WI38 (cell line): ENCODE measurements at regions not wholly inside any gene's neighbourhood (a gene's known extent, or its start where the extent isn't known, plus 50 kb on each side); places are given as distances from the start of the nearest gene placed in this dataset.

Source experiments
- H3K4me3 ChIP-seq: 2 replicates; pipeline ENCODE4 v1.5.1; 2011; ENCODE audit warnings: low read depth, mild to moderate bottlenecking, control low read depth, low read length
- CTCF ChIP-seq: IDR thresholded peaks from 2 replicates; pipeline ENCODE4 v1.5.1; 2012; ENCODE audit warnings: low read depth, mild to moderate bottlenecking, control low read depth, low read length

- no peak overlapping the region for H3K4me3 ChIP-seq
- TF ChIP-seq CTCF = no peak
Observed at GRCh38 chr12:93056971-93057535, 128.0 kb upstream of the EEA1 start.

- TF ChIP-seq CTCF = no peak
- no peak overlapping the region for H3K4me3 ChIP-seq
Observed at GRCh38 chr12:93058280-93058679, 129.2 kb upstream of the EEA1 start.

GRCh38 chr12:93059288-93059687 is 130.2 kb upstream of the EEA1 start:
- no peak for TF ChIP-seq CTCF
- no peak overlapping the region for H3K4me3 ChIP-seq

GRCh38 chr12:93059925-93060665 is 131.0 kb upstream of the EEA1 start:
- no peak for TF ChIP-seq CTCF

GRCh38 chr12:93060666-93061472 is 131.8 kb upstream of the EEA1 start:
- no peak overlapping the region for H3K4me3 ChIP-seq
- no peak for TF ChIP-seq CTCF

More at GRCh38 chr12:93059925-93060665, 131.0 kb upstream of the EEA1 start:
- no peak overlapping the region for H3K4me3 ChIP-seq

GRCh38 chr12:93061473-93062419 is 132.7 kb upstream of the EEA1 start:
- TF ChIP-seq CTCF = no peak
- H3K4me3 ChIP-seq = no peak overlapping the region
